Fibroblast of skin of back (primary cell): ENCODE measurements at regions not wholly inside any gene's neighbourhood (a gene's known extent, or its start where the extent isn't known, plus 50 kb on each side); places are given as distances from the start of the nearest gene placed in this dataset.
A peak's percentile ranks its signal among the peaks of the same experiment; 100 is the strongest.
"Not testable (repeated sequence)": the region's sequence is repeated elsewhere in the genome, so short reads cannot be mapped to it uniquely, and the experiment has no call there.

Experiments
- DNase-seq: peaks from one replicate; pipeline ENCODE4 v3.0.0-alpha.2; 2013

DNA sequence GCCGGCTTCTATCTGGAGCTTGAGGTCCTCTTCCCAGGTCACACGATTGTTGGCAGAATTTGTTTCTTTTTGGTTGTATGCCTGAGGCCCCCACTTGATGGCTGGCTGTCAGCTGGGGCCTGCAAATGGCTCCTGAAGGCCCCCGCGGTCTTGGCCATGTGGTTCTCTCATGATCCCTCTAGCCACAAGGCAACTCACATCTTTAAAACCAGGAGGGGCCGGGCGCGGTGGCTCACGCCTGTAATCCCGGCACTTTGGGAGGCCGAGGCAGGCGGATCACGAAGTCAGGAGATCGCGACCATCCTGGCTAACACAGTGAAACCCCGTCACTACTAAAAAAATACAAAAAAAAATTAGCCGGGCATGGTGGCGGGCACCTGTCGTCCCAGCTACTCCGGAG is 443.6 kb downstream of the DOK5 start:
- not testable (repeated sequence) for DNase-seq

GRCh38 chr20:54914995-54915394 is 439.6 kb downstream of the DOK5 start:
- no peak for DNase-seq

DNA sequence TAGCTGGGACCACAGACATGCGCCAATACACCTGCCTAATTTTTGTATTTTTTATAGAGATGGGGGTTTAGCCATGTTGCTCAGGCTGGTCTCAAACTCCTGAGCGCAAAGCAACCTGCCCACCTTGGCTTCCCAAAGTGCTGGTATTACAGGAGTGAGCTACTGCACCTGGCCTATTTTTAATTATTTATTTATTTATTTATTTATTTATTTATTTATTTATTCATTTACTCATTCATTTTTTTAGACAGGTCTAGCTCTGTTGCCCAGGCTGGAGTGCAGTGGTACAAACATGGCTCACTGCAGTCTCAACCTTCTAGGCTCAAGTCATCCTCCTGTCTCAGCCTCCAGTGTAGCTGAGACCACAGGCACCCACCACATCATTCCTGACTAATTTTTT is 434.3 kb downstream of the DOK5 start:
- DNase-seq, result no peak

DNA sequence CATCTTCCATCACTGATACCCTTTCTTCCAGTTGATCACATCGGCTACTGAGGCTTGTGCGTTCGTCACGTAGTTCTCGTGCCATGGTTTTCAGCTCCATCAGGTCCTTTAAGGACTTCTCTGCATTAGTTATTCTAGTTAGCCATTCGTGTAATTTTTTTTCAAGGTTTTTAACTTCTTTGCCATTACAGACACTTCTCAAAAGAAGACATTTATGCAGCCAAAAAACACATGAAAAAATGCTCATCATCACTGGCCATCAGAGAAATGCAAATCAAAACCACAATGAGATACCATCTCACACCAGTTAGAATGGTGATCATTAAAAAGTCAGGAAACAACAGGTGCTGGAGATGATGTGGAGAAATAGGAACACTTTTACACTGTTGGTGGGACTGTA is 430.7 kb downstream of the DOK5 start:
- not testable (repeated sequence) for DNase-seq

DNA sequence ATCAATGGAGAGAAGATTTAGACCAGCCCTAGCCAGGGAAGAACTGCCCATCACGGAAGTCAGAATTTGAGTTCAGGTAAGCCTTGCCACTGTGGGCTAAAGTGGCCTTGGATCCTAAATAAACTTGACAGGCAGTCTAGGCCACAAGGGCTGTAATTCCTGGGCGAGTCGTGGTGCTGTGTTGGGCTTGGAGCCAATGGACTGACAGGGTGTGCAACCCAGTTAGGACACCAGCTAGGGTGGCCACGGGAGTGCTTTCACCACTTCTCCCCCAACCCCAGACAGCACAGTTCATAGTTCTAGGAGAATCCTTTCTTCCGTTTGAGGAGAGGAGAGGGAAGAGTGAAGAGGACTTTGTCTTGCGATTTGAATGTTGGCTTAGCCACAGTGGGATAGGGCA is 422.4 kb downstream of the DOK5 start:
- DNase-seq, result no peak

GRCh38 chr20:54891907-54892306 is 416.5 kb downstream of the DOK5 start:
- no peak for DNase-seq

DNA sequence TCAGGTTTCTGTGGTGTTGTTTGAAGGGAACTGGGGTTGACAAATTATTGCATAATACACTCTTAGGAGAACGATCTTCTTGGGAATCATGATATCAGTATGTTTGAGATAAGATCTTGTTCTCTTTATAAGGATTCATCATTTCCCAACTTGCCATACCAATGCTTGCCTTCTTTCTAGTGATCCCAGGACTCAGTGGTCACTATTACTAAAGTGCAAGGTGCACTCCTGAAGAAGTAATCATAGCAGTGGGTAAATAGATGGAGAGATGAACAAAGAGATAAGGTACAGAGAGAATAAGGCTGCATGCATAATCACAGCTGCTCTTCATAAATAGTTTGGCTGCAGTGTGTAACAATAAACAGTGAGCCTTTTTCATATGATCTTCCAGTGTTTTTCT is 404.0 kb downstream of the DOK5 start:
- DNase-seq, result no peak

- DNase-seq, result no peak
Observed at GRCh38 chr20:54875307-54875706, 399.9 kb downstream of the DOK5 start.

GRCh38 chr20:54874718-54875117 is 399.3 kb downstream of the DOK5 start:
- DNase-seq, result no peak

DNA sequence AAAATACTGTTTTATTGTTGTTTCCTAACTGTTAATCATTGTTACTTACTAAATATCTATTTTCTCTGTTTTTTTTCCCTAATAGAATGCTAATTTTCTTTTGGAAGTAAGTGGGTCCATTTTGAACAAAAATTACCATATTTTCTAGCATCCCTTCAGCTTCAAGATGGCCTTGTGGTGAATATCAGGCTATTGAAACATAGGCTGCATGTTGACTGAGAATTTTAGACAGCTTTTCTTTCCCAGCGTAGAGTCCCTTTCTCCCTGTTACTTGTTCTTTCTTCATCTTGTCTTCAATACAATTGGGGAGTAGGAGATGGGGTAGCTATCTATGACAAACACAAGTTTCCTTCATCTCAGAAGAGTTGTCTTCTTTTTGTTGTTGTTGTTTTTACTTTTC is 397.0 kb downstream of the DOK5 start:
- DNase-seq, result no peak

DNA sequence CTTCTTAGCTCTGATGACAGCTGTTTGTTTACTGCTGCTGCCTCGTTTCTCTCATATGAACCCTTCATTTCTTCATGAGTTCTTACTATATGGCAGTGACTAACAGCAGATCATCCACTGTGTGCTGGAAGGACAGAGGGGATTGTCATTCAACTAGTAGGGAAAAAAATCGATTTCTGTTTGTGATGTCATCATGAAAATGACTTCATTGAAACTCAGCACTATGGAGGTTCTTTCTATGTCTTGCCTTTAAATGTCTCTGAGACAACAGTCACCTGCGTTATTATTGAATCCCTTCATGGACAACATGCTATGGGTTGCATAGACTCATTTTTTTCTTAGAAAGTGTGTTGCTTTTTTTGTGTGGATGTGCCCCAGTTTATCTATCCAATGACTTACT is 394.4 kb downstream of the DOK5 start:
- DNase-seq, result no peak

DNA sequence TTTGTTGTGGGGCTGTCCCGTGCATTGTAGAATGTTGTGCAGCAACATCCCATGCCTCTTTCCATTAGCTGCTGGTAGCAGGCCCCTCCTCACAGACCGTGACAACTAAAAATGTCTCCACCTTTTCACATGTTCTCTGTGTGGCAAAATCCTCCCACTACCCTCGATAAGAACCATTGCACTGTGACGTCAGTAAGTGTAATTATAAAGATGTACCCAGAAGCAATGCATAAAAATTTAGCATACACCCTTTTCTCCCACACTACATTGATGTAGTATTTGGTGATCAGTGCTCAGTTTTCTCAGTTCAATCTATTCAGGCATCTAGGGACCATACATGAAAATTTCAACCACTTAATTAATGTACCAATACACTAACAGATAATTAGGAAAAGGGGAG is 389.9 kb downstream of the DOK5 start:
- no peak for DNase-seq

DNA sequence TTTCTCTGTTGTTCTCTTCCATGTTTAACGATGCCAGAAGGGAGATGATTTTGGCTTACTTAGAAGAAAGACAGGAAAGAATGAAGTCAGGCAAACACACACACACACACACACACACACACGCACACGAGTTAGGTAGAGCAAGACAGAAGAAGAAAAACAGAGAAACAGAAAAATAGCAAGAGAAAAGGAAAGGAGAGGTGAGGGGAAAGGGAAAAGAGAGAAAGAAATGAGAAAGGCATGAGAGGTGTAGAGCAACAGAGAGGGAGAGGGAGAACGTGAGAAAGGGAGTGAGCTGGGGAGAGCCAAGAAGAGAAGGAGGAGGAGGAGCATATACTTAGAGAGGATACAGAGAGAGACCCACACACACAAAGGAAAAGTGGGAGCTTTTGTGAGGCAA is 385.3 kb downstream of the DOK5 start:
- no peak for DNase-seq

GRCh38 chr20:54856202-54856601 is 380.8 kb downstream of the DOK5 start:
- DNase-seq, result no peak

DNA sequence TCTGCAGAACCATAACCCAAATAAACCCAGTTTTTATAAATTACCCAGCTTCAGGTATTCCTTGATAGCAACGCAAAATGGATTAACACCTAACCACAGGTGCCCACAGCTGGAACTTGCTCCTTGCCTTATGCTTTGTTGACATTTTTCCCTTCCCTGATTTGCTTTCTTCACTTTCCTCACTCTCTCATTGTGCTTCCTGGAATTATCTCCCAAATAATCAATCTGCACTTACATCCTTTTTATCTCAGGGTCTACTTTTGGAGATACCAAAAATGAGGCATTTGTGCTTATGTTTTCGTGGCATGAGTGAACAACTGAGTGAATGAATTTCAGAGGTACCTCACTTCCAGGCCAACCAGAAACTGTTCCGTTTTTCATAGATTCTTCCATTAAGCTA is 374.3 kb downstream of the DOK5 start:
- no peak for DNase-seq

DNA sequence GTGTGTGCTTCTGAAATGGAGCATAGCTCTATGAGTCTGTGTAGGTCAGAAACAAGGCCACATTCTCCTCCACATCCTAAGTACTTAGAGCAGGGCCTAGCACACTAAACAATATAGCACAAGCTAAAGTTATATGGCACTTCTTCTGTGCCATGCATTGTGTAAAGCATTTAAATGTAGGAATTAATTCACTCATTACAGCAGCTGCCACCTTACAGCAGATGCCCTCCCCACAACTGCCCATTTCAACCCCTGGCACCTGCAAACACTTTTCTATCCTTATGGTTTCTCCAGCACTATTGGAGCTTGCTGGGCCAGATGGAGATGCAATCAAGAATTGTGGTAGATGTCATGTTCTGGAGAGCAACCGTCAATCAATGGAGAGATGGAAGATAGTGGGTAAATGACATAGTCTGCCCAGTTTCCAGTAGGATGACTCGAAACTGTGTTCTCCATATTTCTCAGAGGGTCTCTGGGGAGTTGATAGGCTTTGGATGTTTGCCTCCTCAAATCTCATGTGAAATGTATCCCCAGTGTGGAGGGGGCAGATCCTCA is 373.7 kb downstream of the DOK5 start:
- DNase-seq, result no peak

- DNase-seq, result no peak
Observed at GRCh38 chr20:54848262-54848661, 372.9 kb downstream of the DOK5 start.

DNA sequence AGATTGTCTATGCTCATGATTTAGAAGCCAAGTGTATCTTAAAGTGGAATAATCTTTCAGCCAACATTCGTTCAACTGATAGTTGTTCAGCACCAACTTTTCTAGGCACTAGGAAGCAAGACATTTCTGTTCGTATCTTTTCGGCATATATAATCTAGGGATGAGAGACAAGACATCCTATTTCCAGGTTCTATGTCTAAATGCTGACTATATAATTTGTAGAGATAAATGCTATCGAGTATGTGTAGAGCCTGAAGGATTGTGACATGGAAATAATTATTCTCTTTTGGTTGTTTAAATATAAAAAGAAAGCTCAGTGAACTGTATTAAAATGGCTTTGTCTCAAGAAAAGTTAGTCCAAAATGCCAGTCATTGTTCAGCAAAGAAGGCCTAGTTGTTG is 371.6 kb downstream of the DOK5 start:
- no peak for DNase-seq

GRCh38 chr20:54844346-54844745 is 369.0 kb downstream of the DOK5 start:
- DNase-seq, result no peak

DNA sequence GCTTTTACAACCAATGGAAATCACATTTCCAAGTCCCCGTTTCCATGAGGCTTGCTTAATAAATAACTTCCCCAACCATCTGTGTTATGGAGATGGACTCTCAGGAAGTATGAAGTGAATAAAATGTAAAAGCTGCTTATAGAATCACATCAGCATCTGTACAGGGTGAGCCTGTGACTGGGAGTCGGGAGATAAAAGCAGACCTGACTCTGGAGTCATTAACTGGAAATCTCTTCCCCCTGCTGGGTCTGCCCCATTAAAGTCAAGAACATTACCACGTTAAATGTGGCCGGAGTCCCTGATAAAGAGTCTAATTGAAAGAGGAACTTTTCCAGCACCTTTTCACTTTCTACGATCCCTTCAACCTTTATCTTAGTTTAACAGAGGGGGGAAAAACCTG is 368.5 kb downstream of the DOK5 start:
- DNase-seq, result no peak

DNA sequence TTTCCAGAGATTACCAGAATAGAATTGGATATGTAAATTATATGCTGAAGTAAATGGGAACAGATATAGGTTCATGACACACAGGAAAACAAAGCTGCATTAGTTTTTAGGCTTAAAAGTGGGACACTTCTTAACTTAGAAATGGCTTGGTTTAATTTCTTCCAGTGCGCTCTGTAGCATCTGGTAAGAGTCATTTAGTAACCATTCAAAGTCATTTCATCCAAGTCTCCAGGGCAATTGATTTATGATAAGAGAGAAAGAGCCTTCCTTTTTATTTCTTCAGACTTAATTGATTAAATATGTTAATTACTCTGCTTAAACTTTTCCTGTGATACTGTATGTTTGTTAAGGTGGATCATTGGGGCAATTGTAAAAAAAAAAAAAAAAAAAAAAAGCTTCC is 368.0 kb downstream of the DOK5 start:
- DNase-seq, result no peak

DNA sequence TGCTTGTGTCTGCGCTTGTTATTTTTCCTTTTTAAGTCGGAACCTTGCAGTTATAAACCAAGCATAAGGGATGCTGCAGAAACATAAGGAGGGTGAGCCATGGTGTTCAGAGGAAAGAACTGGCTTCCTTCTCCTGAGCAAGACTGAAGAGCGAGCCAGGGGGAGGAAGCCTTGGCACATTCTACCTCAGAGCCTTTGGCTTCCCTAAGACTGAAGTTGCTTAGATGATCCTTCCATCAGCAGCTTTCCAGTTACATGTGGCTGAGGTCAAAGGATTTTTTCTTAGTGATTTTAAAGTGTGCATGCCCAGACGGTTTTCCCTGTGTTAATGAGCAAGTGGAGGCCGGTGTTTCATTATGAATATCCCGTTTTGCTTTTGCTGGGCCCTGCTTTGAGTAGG is 363.8 kb downstream of the DOK5 start:
- no peak for DNase-seq

GRCh38 chr20:54837226-54837625 is 361.8 kb downstream of the DOK5 start:
- no peak for DNase-seq

- peak; percentile 43 for DNase-seq
Observed at GRCh38 chr20:54822386-54822785, 347.0 kb downstream of the DOK5 start.

DNA sequence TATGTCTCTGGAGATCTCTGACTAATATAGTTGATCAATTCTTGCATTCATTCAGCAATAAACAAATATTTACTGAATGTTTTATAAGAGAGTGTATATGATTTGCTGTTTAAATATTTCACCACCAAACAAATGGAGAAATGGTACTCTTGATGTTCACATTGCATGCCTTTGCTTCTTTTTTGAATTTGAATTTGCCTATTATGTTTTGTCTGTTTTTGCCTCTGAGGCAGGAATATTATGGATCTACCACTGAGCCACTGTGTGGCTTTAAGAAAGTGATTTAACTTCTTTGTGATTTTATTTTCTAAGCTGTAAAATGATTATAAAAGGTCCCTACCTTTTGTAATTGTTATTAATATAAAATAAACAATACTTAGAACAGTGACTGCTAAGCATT is 345.0 kb downstream of the DOK5 start:
- no peak for DNase-seq

GRCh38 chr20:54806462-54806861 is 331.1 kb downstream of the DOK5 start:
- no peak for DNase-seq
